Stimulated activated CD4-positive, alpha-beta T cell treated with anti-CD3 and anti-CD28 coated beads, Interleukin-1b, Interleukin-23, amount 100 ng/mL, for 1 hour (primary cell): ENCODE measurements at regions not wholly inside any gene's neighbourhood (a gene's known extent, or its start where the extent isn't known, plus 50 kb on each side); places are given as distances from the start of the nearest gene placed in this dataset.
"Not testable (repeated sequence)": the region's sequence is repeated elsewhere in the genome, so short reads cannot be mapped to it uniquely, and the experiment has no call there.

Source experiments
- DNase-seq, 2 donors: peaks; one replicate each; pipeline ENCODE4 v3.0.0-alpha.2; 2020; ENCODE audit warnings: low read depth in 2 of 2

GRCh38 chr12:107826276-107826675 lies 51.8 kb downstream of the ASCL4 start:
- no peak for DNase-seq

DNA sequence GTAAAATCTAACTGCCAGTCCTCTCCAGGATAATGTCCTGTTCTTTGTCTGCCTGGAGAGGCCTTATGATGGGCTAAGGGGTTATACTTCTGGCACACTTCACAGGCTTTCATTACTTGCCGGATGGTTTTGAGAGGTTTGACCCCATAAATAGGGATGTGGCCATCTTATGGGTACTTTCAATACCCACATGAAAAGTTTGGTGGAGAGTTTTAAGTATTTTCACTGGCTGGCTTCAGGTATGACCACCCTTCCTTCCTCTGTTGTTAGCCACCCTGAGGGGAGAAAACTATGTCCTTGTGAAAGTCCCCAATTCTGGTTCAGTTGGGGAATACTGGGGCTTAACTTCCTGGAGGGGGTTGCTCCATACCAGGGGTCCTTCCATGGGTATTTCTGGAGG lies 54.8 kb downstream of the ASCL4 start:
- no peak for DNase-seq

- no peak for DNase-seq
Observed at GRCh38 chr12:107832441-107832840, 57.9 kb downstream of the ASCL4 start.

DNA sequence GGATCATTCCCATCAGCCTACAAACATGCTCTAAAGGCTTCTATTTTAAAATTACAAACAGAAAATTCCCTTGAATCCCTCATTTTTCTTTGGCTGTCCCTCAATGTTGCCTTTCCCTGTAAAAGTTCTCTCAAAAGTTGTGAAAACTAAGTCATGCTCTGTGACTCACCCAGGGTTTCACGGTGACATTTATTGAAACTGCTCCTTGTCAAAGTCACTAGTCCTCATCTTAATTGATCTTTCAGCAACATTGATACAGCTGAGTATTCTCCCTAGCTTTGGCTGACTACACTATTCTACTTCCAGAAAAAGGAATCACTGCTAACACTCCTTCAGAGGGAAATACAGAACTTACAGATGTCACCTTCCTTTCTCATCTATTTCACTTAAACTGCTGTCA lies 65.7 kb downstream of the ASCL4 start:
- DNase-seq, result no peak

GRCh38 chr12:107843351-107844311 lies 69.1 kb downstream of the ASCL4 start:
- no peak for DNase-seq

DNA sequence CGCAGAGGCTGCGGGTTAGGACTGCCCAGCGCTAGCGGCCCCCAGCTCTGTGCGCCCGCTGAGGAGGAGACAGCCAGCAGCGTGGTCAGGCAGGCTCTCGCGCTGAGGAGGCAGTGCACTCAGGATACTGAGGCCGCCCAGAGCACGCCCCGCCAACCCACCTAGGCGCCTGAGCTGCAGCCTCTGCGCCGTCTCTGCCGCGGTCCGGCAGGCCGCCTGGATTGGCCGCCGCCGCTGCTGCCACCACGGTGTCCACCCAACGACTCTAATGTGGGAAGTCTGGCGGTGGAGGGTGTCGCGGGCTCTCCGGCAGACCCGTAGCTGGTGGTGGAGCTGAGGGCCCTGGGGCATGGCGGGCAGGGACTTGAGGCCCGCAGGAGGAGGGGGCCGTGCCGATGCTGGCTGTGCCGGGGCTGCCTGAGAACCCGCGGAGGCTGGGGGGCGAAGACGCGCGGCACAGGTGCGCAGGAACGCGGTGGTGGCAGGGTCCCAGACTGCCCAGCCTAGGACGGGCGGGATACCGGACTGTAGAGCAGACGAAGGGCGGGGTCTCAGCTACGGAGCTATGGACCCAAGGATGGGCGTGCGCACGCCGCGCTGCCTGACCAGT lies 69.9 kb downstream of the ASCL4 start:
- no peak for DNase-seq

DNA sequence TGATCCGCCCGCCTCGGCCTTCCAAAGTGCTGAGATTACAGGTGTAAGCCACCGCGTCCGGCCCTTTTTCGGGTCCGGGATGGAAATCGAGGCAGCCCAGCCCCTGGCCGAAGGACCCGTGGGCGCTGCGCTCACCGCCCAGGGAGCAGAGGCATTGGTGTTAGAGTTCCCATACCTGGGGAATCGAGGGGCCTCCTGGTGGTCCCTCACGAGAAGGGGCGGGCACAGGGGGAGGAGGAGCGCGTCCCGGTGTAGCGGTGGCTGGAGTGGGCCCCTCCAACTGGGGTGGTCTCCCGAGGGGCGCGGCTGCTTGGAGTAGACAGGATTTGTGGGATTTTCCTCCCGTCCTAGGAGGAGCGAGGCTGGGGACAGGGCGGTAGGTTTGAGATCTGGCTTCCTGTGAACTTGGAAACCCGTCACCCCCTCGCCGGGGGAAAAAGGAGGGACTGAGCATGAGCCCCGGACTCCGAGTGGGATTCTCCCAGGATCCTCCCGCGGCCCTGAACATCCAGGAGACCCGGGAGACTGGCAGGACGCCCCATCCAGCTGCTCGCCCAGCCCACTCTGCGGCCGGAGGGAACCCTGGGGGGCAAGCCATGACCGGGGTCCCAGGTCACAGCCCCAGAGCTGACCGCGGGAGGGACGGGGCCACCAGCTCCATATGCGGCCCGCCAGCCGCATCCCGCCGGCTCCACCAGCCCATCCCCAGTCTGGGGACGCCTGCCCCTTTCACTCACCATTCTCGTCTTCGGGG lies 70.9 kb downstream of the ASCL4 start:
- no peak for DNase-seq

GRCh38 chr12:107845980-107846659 lies 71.6 kb downstream of the ASCL4 start:
- no peak for DNase-seq

- DNase-seq, result no peak
Observed at GRCh38 chr12:107847430-107847829, 72.9 kb downstream of the ASCL4 start.

GRCh38 chr12:107847830-107848229 lies 73.3 kb downstream of the ASCL4 start:
- DNase-seq, result no peak

DNA sequence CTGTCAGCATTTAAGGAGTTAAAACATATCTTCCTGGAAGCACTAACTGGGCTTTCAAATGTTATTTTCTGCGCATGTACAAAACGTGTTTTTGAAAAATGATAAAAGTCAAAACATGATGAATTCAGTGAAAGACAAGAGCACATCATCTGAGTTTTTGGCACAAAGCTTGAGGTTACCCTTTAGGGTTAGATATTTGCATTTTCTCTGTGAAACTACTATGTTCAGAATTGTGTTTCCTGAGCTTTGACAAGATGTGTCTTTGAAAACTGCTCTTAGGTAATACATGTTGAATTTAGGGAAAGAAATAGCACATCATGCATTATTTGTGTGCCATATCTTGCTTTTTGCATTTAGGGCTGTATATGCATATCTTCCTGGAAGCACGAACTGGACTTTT lies 79.0 kb downstream of the ASCL4 start:
- no peak for DNase-seq

DNA sequence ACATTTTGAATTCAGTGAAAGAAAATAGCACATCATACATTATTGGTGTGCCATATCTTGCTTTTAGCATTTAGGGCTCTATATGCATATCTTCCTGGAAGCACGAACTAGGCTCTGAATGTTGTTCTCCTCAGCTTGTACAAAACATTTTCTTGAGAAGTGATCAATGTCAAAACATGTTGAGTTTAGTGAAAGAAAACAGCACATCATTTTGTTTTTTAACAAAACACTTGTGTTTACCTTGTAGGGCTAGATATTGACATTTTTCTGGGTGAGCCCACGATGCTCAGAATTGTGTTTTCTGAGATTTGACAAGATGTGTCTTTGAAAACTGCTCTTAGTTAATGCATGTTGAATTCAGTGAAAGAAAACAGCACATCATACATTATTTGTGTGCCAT lies 81.0 kb downstream of the ASCL4 start:
- no peak for DNase-seq

DNA sequence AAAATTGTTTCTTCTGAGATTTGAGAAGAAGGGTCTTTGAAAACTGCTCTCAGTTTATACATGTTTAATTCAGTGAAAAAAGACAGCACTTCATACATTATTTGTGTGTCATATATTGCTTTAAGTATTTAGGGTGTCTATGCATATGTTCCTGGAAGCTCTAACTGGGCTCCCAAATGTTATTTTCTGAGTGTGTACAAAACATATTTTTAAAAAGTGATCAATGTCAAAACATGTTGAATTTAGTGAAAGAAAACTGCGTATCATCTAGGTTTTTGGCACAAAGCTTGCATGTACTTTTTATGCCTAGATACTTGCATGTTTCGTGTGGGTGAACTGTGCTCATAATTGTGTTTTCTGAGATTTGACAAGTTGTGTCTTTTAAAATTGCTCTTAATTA lies 81.6 kb downstream of the ASCL4 start:
- DNase-seq, result no peak

GRCh38 chr12:107857191-107857590 lies 82.7 kb downstream of the ASCL4 start:
- DNase-seq, result no peak

DNA sequence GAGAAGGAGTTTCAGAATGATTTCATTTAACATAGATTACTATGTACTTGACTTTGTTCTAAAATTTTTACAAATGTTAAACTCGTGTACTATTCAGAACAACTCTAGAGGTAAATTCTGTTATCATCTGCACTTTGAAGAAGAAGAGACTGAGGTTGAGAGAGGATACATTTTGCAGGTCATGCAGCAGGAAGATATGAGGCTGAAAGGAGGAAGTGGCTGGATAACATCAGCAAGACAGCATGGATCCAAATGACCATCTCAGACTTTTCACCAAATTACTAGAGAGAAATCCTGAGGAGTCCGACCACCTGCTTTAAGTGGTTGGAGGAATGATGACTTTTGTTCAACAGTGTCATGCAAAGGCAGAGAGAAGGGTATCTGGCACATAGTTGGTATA lies 84.9 kb downstream of the ASCL4 start:
- DNase-seq, result no peak

DNA sequence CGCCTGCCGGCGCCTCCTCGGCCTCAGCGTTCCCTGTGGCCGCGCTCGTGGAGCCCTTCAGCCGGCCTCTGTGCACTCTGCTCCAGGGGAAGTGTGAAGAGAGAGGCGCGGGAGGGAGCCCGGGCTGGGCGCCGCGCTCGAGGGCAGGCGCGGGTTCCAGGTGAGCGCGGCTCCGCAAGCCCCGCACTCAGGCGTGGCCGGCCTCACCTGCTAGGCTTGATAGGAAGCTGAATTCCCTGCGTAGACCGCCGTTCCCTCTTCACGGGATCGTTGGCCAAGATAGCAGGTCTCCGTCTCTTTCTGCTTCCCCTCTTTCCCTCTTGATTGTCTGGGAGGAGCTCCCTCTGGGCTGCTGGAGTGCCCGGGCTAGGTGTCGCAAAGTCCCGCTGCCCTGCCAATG lies 89.7 kb downstream of the ASCL4 start:
- no peak for DNase-seq

- DNase-seq, result not testable (repeated sequence)
Observed at GRCh38 chr12:107864727-107865126, 90.2 kb downstream of the ASCL4 start.

DNA sequence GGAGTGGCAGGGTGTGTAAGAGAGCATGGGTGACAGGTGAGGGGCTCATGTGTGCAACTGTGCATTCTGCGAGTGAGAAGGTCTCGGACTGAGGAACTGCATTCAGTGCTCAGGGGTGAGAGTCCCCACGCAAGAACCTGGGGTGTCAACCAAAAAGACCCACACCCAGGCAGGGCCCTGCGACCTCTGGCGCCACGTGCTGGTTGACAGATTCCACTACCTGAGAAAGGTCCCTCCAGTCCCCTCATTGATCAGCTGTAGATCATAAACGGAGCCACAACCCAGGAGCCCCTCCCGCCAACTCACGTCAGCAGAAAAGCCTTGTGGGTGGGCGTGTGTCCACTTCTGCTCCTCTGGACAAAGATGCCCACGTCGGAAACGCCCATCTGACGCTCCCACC lies 98.7 kb downstream of the ASCL4 start:
- no peak for DNase-seq

GRCh38 chr12:107875786-107876185 lies 101.3 kb downstream of the ASCL4 start:
- DNase-seq, result no peak

DNA sequence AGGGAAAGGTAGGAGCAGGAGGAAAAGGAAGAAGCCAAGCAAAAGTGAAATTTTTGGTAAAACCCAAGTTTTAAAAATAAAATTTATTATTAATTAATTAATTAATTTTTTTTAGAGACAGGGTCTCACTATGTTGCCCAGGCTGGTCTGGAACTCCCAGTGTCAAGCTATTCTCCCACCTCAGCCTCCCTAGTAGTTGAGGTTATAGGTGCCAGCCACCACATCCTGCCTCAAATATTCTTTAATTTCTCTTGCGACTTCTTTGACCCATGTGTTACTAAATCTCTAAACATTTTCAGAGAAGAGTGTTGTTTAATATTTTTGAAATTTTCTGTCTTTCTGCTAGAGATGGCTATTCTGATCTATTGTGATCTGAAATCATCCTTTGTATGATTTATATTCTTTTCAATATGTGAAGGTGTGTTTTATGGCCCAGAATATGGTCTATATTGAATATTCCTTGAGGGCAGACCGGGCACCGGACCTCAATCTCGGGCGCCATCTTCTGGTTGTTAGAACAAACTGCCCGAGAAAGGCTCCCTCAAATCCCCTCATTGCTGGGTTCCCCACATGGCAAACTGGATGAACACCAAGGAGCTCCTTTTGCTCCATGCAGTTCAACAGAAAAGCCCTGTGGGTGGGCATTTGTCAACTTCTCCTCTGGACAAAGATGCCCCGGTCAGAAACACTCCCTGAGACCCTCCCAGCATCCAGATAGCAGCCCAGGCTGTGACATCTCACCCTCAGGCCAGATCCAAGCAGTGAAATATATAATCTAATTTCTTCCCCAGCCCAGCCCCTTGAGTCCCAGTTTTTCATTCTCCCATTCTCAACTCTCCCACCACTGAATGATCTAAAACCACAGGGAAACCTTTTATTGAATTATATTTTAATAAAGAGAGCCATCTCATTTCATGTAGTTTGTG lies 110.5 kb downstream of the ASCL4 start:
- DNase-seq, result no peak

GRCh38 chr12:107888789-107889188 lies 114.3 kb downstream of the ASCL4 start:
- DNase-seq, result no peak
